Urothelium cell line (cell line): ENCODE measurements at regions not wholly inside any gene's neighbourhood (a gene's known extent, or its start where the extent isn't known, plus 50 kb on each side); places are given as distances from the start of the nearest gene placed in this dataset.
"Not testable (repeated sequence)": the region's sequence is repeated elsewhere in the genome, so short reads cannot be mapped to it uniquely, and the experiment has no call there.

Experiments used
- DNase-seq: peaks from one replicate; pipeline ENCODE4 v3.0.0; 2011; ENCODE audit warnings: low spot score, mixed read lengths
- FAIRE-seq: peaks from 2 replicates; lab custom pipeline; 2011; peaks lifted over from hg19 to GRCh38; lab: Jason Lieb, UNC

DNA sequence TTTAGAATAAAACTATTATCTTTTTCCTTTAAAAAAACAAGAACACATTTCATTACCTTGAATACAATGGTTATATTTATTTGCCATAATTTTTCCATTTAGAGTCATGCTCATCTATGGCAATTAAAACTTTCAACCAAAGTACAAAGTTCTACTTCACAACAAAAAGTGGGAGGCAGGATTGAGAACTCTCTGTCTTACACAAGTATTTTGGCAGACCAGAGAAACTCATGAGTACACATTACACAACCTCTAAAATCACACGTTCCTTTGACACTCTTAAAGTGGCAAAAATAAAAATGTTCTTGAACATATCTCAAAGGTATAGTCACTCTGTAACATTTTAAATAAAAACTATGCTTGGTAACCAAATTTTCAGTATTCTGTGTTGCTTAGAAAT is 213.4 kb downstream of the IL15 start:
- DNase-seq (no peak), FAIRE-seq (no peak)

DNA sequence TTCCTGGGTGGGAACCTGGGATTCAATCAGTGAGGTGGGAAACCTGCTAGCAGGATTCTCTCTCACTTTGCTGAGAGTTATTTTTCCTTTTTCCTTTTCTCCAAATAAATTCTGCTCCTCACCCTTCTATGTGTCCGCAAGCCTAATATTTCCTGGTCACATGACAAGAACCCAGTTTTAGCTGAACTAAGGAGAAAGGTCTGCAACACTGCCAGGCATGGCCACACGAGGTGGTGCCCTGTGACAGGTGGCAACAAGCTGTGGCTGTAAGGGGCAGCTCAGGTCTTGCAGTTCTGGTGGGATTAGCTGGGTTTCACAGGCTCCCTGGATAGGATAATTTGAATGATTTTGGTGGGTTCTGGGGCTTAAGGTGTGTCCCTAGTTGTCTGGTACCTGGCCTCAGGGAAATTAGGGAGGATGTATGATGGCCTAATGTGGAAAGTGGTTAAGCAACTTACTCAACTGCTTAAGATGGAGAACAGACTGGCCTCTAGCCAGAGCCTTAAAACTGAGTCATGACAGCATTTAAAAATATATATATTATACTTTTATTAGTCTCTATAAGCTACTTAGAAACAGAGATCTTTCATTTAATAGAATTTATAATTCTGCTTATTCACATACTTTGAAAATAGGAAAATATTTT is 215.0 kb downstream of the IL15 start:
- no peak for FAIRE-seq
- DNase-seq: no peak

DNA sequence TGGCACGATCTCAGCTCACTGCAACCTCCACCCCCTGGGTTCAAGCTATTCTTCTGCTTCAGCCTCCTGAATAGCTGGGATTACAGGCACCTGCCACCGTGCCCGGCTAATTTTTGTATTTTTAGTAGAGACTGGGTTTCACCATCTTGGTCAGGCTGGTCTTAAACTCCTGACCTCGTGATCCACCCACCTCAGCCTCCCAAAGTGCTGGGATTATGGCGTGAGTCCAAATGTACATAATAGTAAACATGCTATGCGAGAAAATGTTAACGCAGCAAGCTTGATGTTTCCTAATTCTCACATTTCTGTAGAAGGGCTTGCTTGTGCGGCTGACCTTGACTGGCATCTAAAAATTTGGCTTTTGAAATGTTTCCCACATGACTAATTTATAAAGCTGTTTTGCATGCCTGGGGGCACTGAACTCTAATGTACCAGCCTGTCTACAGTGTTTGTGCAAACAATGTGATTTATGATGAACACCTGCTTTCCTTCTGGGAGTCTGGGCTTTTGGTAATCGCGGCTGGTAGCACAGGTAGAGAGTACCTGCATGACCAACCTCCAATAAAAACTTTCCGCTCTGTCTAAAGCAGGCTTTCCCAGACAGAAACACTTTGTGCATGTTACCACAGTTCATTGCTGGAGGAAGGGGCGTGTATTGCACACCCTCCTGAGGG is 216.8 kb downstream of the IL15 start:
- no peak for FAIRE-seq
- DNase-seq: peak; percentile 10

DNA sequence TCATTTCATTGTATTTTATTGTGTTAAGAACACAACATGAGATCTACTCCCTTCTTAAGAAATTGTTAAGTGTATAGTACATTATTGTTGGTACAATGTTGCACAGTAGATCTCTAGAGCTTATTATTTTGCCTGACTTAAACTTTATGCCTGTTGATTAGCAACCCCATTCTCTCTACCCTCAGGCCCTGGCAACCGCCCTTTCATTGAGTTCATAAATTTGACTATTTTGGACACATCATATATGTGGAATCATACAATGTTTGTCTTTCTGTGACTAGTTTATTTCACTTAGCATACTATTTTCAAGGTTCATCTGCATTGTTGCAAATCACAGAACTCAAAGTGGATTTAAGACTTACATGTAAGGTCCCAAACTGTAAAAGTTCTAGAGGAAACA is 222.1 kb downstream of the IL15 start:
- FAIRE-seq: no peak

DNA sequence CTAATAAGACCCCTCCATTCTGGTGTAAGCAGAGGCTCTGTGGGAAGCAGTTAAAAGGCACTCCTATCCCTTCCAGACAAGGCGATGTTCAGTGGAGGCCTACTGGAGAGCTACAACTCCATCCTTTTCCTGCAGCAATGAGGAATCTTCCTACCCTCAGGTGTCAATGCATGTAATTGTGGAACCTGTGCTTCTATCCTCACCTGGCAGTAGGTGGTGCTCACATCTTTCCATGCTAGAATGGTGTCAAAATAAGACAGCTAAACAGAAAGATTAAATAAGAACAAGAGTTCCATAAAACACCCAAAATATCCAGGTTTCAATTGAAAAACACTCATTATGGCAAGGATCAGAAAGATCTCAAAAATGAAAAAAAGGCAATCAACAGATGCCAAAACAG is 224.6 kb downstream of the IL15 start:
- no peak for DNase-seq
- FAIRE-seq: no peak

More for the DNA sequence above, 222.1 kb downstream of the IL15 start:
- DNase-seq: no peak

DNA sequence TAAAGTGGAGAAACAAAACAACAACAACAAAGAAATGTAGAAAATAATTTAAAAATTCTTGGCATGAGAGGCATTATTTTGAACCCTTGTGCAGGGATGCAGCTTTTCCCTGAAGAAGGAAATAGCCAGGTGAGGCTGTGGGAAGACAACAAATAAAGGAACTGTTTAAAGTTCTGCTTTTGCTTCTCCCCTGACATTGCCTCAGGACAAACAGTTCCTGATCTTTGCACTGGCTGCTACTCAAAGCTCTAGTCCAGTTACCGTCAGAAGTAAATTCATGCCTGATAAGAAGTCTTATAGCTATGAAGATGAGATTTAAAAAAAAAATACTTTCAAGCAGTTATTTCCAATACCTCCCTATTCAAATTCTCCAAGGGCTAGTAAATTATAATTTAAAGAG is 233.8 kb downstream of the IL15 start:
- DNase-seq: no peak
- FAIRE-seq: no peak

DNA sequence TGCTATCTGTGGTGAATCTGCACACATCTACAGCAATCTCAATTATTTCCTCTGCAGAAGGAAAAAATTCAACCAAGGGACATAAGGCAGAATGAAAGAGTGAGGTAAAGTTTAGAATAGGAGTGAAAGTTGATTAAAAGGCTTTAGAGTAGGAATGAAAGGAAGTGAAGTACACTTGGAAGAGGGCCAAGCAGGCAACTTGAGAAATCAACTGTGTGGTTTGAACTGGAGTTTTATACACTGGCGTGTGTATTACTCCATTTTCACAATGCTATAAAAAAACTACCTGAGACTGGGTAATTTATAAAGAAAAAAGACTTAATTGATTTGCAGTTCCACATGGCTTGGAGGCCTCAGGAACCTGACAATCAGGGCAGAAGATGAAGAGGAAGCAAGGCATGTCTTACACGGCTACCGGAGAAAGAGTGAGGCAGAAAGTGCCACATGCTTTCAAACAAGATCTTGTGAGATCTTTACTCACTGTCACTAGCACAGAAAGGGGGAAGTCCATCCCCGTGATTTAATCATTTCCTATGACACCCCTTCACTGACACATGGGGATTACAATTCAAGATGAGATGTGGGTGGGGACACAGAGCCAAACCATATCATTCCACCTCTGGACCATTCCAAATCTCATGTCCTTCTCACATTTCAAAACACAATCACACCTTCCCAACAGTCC is 234.8 kb downstream of the IL15 start:
- no peak for FAIRE-seq
- no peak for DNase-seq

DNA sequence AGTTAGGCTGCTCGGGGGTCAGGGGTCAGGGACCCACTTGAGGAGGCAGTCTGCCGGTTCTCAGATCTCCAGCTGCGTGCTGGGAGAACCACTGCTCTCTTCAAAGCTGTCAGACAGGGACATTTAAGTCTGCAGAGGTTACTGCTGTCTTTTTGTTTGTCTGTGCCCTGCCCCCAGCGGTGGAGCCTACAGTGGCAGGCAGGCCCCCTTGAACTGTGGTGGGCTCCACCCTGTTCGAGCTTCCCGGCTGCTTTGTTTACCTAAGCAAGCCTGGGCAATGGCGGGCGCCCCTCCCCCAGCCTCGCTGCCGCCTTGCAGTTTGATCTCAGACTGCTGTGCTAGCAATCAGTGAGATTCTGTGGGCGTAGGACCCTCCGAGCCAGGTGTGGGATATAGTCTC is 246.3 kb downstream of the IL15 start:
- not testable (repeated sequence) for FAIRE-seq

DNA sequence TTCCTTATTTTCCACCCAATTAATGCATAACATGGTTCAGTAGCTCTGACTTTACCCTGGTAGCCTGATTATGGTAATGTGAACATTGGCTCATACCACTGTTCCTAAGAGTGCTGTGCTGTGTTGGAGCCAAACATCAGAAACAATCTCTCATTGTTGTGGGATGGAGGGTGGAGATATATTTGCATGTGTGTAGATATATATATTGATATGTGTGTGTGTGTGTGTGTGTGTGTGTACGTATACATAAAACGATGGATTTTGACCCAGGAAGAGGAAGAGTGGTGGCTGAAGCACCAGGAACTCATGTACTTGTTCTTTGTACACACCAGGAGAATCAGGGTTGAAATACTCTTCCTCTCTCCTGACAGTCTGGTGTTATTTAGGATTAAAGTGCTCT is 247.7 kb downstream of the IL15 start:
- DNase-seq (no peak), FAIRE-seq (no peak)

More for the DNA sequence above, 246.3 kb downstream of the IL15 start:
- not testable (repeated sequence) for DNase-seq

DNA sequence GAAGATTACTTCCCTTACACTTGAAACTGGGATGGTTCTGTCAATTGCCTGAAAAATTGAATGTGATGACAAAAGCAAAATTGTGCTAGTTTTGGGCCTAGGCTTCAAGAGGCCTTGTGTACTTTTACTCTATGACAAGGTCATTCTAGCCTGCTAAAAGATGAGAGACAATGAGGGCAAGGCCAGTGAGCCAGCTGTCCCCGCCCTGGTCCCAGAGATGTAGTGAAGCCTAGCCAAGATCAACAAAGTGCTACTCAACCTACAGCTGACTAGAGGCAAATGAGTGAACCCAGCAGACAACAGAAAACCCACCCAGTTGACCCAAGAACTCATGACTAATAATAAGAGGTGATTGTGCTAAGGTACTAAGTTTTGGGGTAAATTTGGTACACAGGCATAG is 248.7 kb downstream of the IL15 start:
- no peak for DNase-seq
- no peak for FAIRE-seq

DNA sequence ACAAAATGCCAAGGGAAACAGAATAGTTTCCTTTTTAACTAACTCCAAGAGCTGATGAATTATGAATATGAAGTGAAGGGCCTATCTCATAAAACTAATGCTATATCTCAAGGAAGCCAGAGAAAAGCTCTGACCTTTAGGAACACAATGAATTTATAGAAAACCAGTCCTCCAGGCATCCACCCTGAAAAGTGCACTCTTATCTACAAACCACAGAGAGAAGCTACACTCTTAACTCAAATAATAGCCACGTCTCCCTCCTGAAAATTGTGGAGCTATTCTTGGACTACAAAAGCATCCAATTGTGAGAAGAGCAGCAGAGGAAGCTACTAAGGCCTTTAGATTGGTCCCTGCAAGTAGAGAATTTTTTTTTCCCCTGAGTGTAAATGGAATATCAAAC is 253.9 kb downstream of the IL15 start:
- DNase-seq (no peak), FAIRE-seq (no peak)

DNA sequence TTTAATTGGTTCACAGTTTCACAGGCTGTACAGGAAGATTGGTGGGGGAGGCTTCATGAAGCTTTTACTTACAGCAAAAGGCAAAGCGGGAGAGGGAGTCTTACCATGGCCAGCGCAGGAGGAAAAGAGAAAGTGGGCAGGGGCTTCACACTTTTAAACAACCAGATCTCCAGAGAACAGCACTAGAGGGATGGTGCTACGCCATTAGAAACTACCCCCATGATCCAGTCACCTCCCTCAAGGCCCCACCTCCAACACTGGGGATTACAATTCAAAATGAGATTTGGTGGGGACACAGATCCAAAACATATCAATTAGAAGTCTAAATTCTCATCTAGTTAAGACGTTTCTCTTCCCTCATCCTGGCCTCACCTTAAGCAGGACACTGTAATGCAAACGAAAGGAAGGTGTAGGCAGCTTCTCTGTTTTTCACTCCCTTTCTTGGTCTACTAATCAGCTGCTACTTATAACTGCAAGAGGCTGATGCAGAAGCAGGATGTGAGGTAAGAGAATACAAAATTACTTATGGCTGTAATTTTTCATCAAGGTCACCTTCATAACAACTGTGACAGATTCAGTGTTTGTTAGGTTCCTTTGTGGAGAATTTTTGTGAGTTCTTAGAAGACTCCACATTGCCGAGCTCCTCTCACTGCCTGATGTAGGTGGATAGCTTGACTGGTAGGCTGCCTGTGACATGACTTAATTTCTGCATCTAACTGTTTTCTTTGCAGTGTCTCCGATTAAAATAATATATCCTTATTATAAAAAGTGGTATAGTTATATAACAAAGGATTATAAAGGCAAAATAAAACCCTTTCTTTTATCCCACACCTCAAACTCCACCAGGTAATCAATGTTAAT is 255.1 kb downstream of the IL15 start:
- DNase-seq (no peak), FAIRE-seq (no peak)

DNA sequence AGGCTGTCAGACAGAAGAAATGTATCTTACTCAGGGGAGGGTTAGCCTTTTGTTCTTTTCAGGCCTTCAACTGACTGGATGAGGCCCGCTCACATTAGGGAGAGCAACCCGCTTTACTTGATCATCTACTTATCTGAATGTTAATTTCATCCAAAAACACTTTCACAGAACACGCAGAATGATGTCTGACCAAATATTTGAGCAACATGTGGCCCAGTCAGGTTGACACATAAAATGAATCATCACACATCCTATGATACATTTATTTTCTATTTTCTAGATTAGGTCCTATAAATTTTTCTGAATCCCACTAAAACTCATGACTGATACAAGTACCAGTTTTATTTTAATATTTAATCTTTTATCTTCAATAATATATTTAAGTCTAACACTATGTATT is 260.3 kb downstream of the IL15 start:
- no peak for FAIRE-seq
- DNase-seq: no peak

DNA sequence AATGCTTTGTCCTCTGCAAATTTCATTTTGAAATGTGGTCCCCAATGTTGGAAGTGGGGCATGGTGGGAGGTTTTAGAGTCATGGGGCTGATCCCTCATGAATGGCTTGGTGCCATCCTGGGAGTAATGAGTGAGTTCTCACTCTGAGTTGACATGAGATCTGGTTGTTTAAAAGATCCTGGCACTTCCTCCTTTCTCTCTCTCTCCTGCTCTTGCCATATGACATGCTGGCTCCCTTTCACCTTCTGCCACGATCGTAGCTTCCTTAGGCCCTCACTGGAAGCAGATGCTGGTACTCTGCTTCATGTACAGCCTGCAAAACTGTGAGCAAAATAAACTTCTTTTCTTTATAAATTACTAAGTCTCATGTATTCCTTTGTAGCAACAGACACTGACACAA is 262.0 kb downstream of the IL15 start:
- FAIRE-seq (no peak), DNase-seq (no peak)

DNA sequence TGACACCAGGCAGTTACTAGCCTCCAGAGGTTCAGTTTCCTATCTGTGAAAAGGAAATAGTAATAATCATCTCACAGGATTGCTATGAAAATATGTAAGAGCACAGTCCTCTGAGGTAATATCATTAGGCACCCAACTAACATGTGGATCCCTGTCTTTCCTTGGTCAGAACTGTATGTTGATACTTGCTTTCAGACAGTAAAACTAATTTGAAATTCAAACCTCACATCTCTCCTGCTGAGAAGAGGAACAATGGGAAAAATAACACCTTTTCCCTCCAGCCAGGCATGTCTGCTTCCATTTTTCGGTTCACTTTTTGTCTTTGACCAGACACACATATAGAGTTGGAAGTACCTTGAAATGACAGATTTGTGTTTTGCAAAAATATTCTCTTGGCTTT is 262.7 kb downstream of the IL15 start:
- DNase-seq (no peak), FAIRE-seq (no peak)

DNA sequence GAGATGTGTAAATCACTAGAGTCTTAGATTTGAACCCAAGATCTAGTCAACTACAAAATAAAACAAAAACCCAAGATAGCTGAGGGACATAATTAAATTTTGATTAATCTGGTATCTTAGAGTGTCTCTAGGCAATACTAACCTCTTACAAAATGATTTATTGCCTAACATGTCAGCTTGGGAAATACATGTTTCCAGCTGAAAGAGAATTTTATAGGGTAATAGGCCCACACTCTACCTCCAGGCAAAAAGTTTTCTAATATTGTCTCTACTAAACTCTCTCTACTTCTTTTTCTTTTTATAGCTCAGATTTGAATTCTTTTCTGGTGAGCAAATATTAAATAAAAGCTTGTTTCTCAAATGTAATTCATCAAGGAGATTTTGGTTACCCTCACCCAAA is 263.2 kb downstream of the IL15 start:
- DNase-seq (no peak), FAIRE-seq (no peak)

DNA sequence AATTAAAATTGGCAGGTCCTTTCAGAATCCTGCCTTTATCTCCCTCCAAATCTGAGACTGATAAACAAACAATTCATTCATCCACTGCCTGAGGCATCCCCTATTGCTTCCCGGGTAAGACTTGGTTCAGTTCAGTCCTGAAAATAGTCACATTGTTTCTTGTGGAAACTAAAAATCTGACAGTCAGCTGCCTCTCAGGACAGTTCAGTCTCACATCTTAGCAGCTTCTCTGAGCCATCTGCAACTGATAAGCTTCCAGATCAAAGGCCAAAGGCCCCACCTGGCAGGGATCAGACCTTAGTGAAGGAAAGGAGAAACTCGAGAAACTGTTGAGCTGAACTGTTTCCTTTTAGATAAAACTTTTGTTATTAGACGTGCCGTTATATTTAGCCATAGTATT is 264.5 kb downstream of the IL15 start:
- DNase-seq (no peak), FAIRE-seq (no peak)

DNA sequence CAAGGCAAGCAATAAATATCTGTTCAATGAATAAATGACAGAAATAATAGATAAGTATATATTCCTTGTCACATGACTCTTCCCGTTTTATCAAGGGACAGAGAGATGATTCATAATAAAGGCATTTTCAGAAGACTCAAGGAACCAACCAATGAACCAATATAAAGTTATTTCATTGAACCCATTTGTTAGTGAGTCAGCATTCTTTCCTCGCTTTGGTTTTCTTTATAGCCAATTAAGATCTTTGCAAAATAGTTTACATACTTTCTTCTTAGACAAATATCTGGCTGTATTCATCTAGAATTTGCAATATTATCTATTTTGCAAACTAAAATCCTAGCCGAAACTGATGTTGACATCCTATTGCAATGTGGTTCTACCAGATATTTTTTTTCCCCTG is 269.4 kb downstream of the IL15 start:
- no peak for FAIRE-seq
- peak; percentile 25 for DNase-seq

DNA sequence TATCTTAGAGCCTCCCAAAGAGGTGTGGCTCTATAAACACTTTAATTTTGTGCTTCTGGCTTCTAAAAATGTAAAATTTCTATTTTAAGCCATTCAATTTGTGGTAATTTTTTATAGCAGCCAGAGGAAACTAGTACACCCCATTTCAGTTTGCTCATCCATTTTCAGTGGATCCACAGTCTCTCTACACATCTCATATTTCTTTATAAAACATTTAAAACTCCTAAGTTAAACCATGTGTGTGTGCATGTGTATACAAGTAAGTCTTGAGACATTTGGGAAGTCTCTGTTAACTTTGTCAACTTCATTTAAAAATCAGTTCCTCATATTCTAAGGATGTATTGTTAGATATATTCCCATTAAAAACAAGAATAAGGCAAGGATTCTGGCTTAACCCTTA is 273.2 kb downstream of the IL15 start:
- FAIRE-seq (no peak), DNase-seq (no peak)

DNA sequence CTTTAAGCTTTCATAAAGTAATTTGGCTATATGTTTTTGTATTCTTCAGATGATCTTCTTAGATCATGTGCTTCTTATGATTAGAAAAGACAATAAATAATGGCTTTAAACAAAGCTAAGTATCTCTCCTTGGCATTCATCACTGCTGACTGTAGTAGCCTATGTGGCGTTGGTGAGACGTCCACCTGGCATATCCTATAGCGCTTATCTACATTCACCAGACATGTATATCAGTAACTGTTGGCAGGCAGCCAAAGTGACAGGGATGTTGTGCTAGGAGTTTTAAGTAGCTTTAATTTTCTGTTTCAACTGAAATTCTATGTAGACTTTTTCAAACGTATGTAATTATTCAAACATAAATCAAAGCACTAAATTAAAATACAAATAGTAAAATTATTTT is 276.4 kb downstream of the IL15 start:
- DNase-seq: no peak
- FAIRE-seq: no peak

DNA sequence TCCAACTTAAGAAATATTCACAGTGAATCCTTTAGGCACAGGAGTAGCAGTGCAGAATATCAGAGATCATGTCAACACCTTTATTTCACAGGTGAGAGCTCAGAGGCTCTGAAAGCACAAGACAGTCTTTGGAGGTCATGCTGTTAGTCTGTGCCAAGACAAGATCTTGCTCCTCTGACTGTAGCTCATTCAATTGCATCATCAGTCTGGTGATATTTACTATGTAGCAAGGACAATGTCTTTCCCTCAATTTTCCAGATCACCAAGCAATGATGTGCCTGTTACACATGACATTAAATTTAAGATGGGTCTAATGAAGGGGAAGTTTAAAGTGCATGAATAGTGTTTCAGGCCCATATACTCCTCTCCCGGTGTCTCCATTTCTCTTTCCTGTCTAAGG is 277.5 kb downstream of the IL15 start:
- FAIRE-seq (no peak), DNase-seq (no peak)
